AG09309 (cell line): ENCODE measurements at regions not wholly inside any gene's neighbourhood (a gene's known extent, or its start where the extent isn't known, plus 50 kb on each side); places are given as distances from the start of the nearest gene placed in this dataset.

Experiments used
- DNase-seq: peaks from one replicate; pipeline ENCODE4 v3.0.0-alpha.2; 2010; ENCODE audit warnings: low read depth
- H3K4me3 ChIP-seq: 2 replicates; pipeline ENCODE4 v1.5.1; 2011; ENCODE audit warnings: mild to moderate bottlenecking, low read depth, low read length, moderate library complexity; ENCODE audit not compliant: control insufficient read depth
- TF ChIP-seq, protein P1 (sequence below): IDR thresholded peaks from 2 replicates; pipeline ENCODE4 v1.5.1; 2011; ENCODE audit warnings: mild to moderate bottlenecking, low read depth, low read length, inconsistent platforms; ENCODE audit not compliant: insufficient read depth, control insufficient read depth; ENCODE audit errors: missing control alignments

DNA sequence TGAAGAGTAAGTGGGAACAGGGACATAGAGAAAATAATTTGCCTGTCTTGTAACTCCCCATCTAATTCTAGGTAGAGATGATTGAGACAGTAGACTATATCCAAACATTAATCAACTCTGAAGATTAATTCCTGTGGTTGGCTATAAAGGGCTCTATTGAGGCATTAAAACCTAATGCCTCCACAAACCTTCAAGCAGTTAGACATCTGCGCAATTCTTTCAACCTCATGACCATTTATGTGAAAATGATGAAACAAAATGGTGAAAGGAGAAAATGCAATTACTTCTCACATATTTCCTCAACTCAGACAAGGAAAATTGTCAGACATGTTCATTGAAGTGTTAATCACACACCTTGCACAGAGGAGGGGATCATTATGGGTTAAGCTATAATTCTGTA, 164.5 kb upstream of the MYT1L start:
- TF ChIP-seq, protein P1, sequence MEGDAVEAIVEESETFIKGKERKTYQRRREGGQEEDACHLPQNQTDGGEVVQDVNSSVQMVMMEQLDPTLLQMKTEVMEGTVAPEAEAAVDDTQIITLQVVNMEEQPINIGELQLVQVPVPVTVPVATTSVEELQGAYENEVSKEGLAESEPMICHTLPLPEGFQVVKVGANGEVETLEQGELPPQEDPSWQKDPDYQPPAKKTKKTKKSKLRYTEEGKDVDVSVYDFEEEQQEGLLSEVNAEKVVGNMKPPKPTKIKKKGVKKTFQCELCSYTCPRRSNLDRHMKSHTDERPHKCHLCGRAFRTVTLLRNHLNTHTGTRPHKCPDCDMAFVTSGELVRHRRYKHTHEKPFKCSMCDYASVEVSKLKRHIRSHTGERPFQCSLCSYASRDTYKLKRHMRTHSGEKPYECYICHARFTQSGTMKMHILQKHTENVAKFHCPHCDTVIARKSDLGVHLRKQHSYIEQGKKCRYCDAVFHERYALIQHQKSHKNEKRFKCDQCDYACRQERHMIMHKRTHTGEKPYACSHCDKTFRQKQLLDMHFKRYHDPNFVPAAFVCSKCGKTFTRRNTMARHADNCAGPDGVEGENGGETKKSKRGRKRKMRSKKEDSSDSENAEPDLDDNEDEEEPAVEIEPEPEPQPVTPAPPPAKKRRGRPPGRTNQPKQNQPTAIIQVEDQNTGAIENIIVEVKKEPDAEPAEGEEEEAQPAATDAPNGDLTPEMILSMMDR = no peak
- no peak for DNase-seq
- no peak overlapping the region for H3K4me3 ChIP-seq

DNA sequence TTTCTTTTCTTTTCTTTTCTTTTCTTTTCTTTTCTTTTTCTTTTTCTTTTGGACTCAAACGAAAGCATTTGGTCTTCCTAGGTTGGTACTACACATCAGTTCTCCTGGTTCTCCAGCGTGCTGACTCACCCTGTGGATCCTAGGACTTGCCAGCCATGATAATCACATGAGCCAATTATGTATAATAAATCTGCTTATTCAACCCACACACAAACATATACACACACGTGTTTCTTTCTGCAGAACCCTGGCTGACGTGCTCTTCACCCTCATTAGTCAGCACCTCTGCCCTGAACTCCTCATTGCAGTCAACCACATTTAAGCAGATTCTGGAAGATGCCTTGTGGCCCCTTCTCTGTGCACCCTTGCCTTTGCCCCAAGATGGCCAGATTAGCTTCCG, 162.4 kb upstream of the MYT1L start:
- H3K4me3 ChIP-seq = no peak overlapping the region
- TF ChIP-seq, protein P1 = no peak
- no peak for DNase-seq

DNA sequence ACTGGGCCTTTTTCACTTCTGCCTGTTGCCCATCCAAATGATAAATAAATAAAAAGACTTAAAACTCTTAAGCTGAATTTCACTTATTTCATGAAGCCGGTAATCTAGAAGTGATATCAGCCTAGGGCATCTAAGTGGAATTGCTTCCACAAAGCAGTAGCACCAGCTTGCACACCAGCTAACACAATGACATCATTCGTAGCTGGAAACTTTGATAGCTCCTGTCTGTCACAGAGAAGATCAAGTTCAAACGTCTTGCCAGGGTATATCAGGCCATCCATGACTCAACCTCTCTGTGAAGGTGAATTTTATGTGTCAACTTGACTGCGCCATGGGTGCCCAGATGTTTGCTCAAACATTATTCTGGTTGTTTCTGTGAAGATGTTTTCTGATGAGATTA, 161.7 kb upstream of the MYT1L start:
- no peak overlapping the region for H3K4me3 ChIP-seq
- DNase-seq = no peak
- TF ChIP-seq, protein P1 = no peak

DNA sequence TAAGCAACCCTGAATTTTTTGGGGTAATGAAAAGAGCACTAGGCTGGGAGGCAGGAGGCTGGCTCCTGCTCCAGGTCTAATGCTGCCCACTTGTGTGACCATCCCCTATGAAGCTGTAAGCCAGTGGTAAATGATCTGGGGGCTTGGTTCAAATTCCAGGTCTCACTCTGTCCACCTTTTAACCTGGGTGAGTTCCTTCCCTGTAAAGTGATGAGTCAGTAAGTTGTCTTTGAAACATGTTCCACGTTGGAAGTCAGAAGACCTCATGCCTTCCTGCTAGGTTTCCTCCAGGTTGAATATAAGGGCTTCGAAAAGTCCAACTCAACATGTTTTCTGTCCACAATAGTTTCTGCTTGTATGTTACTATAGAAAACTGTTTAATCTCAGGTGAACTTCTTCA, 160.9 kb upstream of the MYT1L start:
- DNase-seq = no peak
- TF ChIP-seq, protein P1 = no peak
- no peak overlapping the region for H3K4me3 ChIP-seq

DNA sequence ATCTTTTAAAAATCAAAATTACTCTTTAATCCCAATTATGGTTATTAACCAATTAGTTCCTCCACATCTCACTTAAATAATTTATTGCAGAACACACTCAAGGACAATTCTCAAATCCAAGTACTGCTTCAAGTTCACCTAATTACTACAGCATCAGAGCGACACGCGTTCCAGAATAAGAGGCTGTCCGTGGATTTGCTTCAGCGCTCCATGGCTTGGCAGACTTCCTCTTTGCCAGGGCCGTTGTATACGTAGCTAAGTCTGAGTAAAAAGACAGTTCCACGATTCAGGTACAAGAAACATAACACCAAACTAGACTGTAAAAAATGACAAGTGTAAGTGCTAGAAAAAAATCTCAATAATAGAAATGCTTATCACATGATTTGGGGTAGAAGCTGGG, 153.2 kb upstream of the MYT1L start:
- DNase-seq = no peak
- H3K4me3 ChIP-seq = no peak overlapping the region
- TF ChIP-seq, protein P1 = no peak

DNA sequence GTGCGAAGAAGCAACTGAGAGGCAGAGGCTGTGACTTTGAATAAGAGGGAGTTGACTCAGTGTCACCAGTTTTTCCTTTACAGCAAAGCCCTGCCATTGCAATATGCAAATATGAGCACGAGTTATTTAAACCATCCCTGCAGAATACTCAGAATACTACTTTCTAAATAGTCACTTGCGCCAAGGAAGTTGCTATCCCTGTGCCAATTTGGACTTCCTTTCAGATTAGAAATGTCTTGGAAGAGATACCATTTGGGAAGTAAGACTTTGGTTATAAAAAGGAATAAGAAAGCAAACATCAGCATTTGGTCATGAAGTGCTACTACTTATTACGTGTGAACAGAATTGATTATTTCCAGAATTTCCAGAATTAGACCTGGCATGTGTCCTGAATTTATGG, 151.8 kb upstream of the MYT1L start:
- TF ChIP-seq, protein P1 = no peak
- H3K4me3 ChIP-seq = no peak overlapping the region
- DNase-seq = no peak

DNA sequence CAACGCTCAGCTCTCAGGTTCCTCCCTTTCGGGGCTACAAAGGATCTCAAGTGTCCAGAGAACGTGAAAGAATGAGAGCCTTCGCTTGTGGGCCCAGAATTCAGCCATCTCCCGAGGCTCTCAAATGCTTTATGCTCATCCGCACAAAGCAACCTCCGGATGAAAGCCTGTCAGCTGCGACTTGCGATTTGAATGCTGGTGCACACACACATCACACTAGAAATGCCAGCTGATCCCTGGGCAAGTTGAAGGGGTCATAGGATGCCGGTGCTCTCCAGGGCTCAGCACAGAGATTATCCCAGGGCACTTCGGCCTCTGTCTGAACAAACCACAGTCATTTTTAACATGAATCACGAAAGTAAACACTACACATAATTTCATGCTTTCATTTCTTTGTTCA, 141.8 kb upstream of the MYT1L start:
- DNase-seq = no peak
- TF ChIP-seq, protein P1 = no peak
- H3K4me3 ChIP-seq = no peak overlapping the region
